ENCODE measurements at regions not wholly inside any gene's neighbourhood (a gene's known extent, or its start where the extent isn't known, plus 50 kb on each side); places are given as distances from the start of the nearest gene placed in this dataset.

- TF ChIP-seq CTCF (IDR thresholded peaks at IDR 0.05; ENCODE audit: borderline replicate concordance, extremely low read depth, low read length, poor library complexity, severe bottlenecking) (no peak), EZH2 (IDR thresholded peaks at IDR 0.05; ENCODE audit: borderline replicate concordance, low read depth, low read length, severe bottlenecking) (no peak)
Measured at GRCh38 chr11:104329078-104329665, 165.2 kb upstream of the PDGFD start.

Data from DND-41 (cell line).